ENCODE measurements at regions not wholly inside any gene's neighbourhood (a gene's known extent, or its start where the extent isn't known, plus 50 kb on each side); places are given as distances from the start of the nearest gene placed in this dataset.

- Histone ChIP-seq H2AK5ac (ENCODE audit: low read depth, low read length) (no peak overlapping the region), H4K5ac (ENCODE audit: insufficient read length, low read depth, low read length) (no peak overlapping the region), H3K27ac (ENCODE audit: low read depth, low read length) (no peak overlapping the region), H4K91ac (replicated peaks; ENCODE audit: insufficient read length, low read length) (no peak overlapping the region), H3K4me2 (ENCODE audit: insufficient read depth in 1 of 2, low read depth in 2 of 2, low read length in 2 of 2) (no peak overlapping the region), H2BK5ac (ENCODE audit: low read depth, low read length) (no peak overlapping the region), H3K4me1 (replicated peaks in 1 of 4; ENCODE audit: control insufficient read depth in 3 of 4, insufficient read depth in 4 of 4, low read length in 3 of 4) (no peaks in the 10 kb centered on the region), H4K8ac (ENCODE audit: extremely low read depth, insufficient read depth, low read length) (no peak overlapping the region), H2BK120ac (replicated peaks; ENCODE audit: low read depth, low read length) (no peak overlapping the region), H2AFZ (ENCODE audit: low read length) (no peak overlapping the region), H3K14ac (ENCODE audit: insufficient read length) (no peak overlapping the region), H3K4me3 (ENCODE audit: extremely low read depth in 1 of 4, insufficient read depth in 2 of 4, low read depth in 3 of 4, low read length in 4 of 4) (no peak overlapping the region), H3K9me3 (ENCODE audit: insufficient read depth in 2 of 2, low read depth in 1 of 2, low read length in 1 of 2) (no peaks in the 10 kb centered on the region), H3K4ac (replicated peaks; ENCODE audit: insufficient read length, low read depth, low read length) (no peak overlapping the region), H3K18ac (ENCODE audit: extremely low read depth, low read length) (no peak overlapping the region), H3K23me2 (ENCODE audit: low read depth, low read length) (no peaks in the 10 kb centered on the region), H3K23ac (ENCODE audit: insufficient read length) (no peak overlapping the region), H3K79me1 (ENCODE audit: low read depth, low read length) (no peaks in the 10 kb centered on the region), H3K79me2 (ENCODE audit: control insufficient read depth in 1 of 2, insufficient read depth in 2 of 2, low read length in 2 of 2) (no peaks in the 10 kb centered on the region), H3K9ac (replicated peaks in 1 of 4; ENCODE audit: extremely low read depth in 1 of 4, low read depth in 3 of 4, low read length in 3 of 4) (no peak overlapping the region), H3K36me3 (ENCODE audit: control insufficient read depth in 2 of 4, insufficient read depth in 4 of 4, low read length in 3 of 4) (no peaks in the 10 kb centered on the region), H4K20me1 (replicated peaks in 1 of 2; ENCODE audit: control insufficient read depth in 1 of 2, insufficient read depth in 2 of 2, low read length in 2 of 2) (no peaks in the 10 kb centered on the region), H2BK15ac (ENCODE audit: low read length) (no peak overlapping the region), H2BK20ac (ENCODE audit: low read length) (no peak overlapping the region), H2BK12ac (ENCODE audit: low read depth, low read length) (no peak overlapping the region), H3K56ac (replicated peaks; ENCODE audit: insufficient read length, low read depth, low read length) (no peak overlapping the region), H3K27me3 (replicated peaks in 1 of 4; ENCODE audit: control insufficient read depth in 3 of 4, extremely low read depth in 1 of 4, insufficient read depth in 3 of 4, low read length in 3 of 4) (no peaks in the 10 kb centered on the region)
- POLR2A ChIA-PET (ENCODE audit: partially characterized antibody): no interaction called here
- WGBS, 2 experiments (ENCODE audit: extremely low coverage in 1 of 2, insufficient coverage in 1 of 2, insufficient read length in 1 of 2, insufficient replicate concordance in 2 of 2, low coverage in 1 of 2, low lambda C conversion rate in 2 of 2, missing lambda C conversion rate in 1 of 2): 86% methylated on average over 3 of the region's 3 CpGs; no CpG with 5 or more reads in 1 of the 2 experiments
- TF ChIP-seq GTF2F1 (IDR thresholded peaks at IDR 0.05; ENCODE audit: borderline replicate concordance, low read depth, low read length): no peak
- TF ChIP-seq RXRA (IDR thresholded peaks at IDR 0.05; ENCODE audit: insufficient read depth, low read depth, low read length): no peak
- no peak for DNase-seq (ENCODE audit: low read depth in 1 of 2, low spot score in 2 of 2)
- CTCF ChIA-PET (ENCODE audit: partially characterized antibody): no interaction called here
- no peak for FAIRE-seq
Observed at GRCh38 chr7:92910976-92911375, 74.6 kb upstream of the CDK6 start.
